PC-9 (cell line): ENCODE measurements at regions not wholly inside any gene's neighbourhood (a gene's known extent, or its start where the extent isn't known, plus 50 kb on each side); places are given as distances from the start of the nearest gene placed in this dataset.

Experiments used
- BruUV-seq: library from RNA; stranded (reverse); fragments of 400-500 nt; replicated peaks from 2 replicates; lab custom pipeline; 2021; lab: Mats Ljungman, UMichigan
- CTCF ChIA-PET: fragments of 300-600 bp; sonication (Branson Sonifier 250); formaldehyde crosslinking; loops from one replicate; lab custom pipeline; 2022; ENCODE audit warnings: antibody characterized with exemption; lab: Charles Lee
- POLR2A ChIA-PET: fragments of 300-600 bp; sonication (Branson Sonifier 250); formaldehyde crosslinking; loops from one replicate; lab custom pipeline; 2022; ENCODE audit warnings: antibody characterized with exemption; ENCODE audit not compliant: unreplicated experiment; lab: Charles Lee
- DNase-seq, 2 experiments: peaks; one replicate each; pipeline versions ENCODE4 v3.0.0 to v3.0.0-alpha.2; 2015 to 2022; ENCODE audit warnings: mixed read lengths in 1 of 2
- H2AFZ ChIP-seq: fragments of 200-600 bp; sonication (generic); 2 replicates; pipeline ENCODE4 v1.8.1; 2017; ENCODE audit warnings: antibody characterized with exemption
- H3F3A ChIP-seq: fragments of 200-600 bp; sonication (generic); 2 replicates; pipeline ENCODE4 v1.8.1; 2017; ENCODE audit warnings: antibody characterized with exemption, mild to moderate bottlenecking, low read depth; ENCODE audit not compliant: insufficient read depth
- H3K27ac ChIP-seq: fragments of 200-600 bp; sonication (generic); 2 replicates; pipeline ENCODE4 v1.6.1; 2016; ENCODE audit warnings: mixed run types
- H3K27me3 ChIP-seq: fragments of 200-600 bp; sonication (generic); 2 replicates; pipeline ENCODE4 v1.6.1; 2016; ENCODE audit warnings: low read depth, mixed run types; ENCODE audit not compliant: insufficient read depth
- H3K36me3 ChIP-seq: fragments of 200-600 bp; sonication (generic); 2 replicates; pipeline ENCODE4 v1.6.1; 2016; ENCODE audit warnings: low read depth, mixed run types
- H3K4me1 ChIP-seq: fragments of 200-600 bp; sonication (generic); replicated peaks from 2 replicates; pipeline ENCODE4 v1.6.1; 2016; ENCODE audit warnings: mixed run types; ENCODE audit not compliant: insufficient read depth
- H3K4me2 ChIP-seq: fragments of 200-600 bp; sonication (generic); 2 replicates; pipeline ENCODE4 v1.6.1; 2017; ENCODE audit warnings: mixed run types
- H3K4me3 ChIP-seq: fragments of 200-600 bp; sonication (generic); 2 replicates; pipeline ENCODE4 v1.6.1; 2016; ENCODE audit warnings: mixed run types
- H3K79me2 ChIP-seq: fragments of 200-600 bp; sonication (generic); 2 replicates; pipeline ENCODE4 v1.6.1; 2017; ENCODE audit warnings: low read depth, mixed run types
- H3K9me2 ChIP-seq: fragments of 200-600 bp; sonication (generic); 2 replicates; pipeline ENCODE4 v1.8.1; 2017; ENCODE audit warnings: mild to moderate bottlenecking; ENCODE audit not compliant: insufficient read depth
- H3K9me3 ChIP-seq: fragments of 200-600 bp; sonication (generic); 2 replicates; pipeline ENCODE4 v1.8.1; 2016; ENCODE audit warnings: low read depth; ENCODE audit not compliant: insufficient read depth
- H4K20me1 ChIP-seq: fragments of 200-600 bp; sonication (generic); 2 replicates; pipeline ENCODE4 v1.8.1; 2017; ENCODE audit not compliant: insufficient read depth
- EZH2 ChIP-seq: fragments of 200-600 bp; sonication (generic); IDR thresholded peaks from 2 replicates; pipeline ENCODE4 v1.8.0; 2017; ENCODE audit warnings: antibody characterized with exemption, low read depth
- intact Hi-C: fragments of 100-400 bp; cut with micrococcal nuclease; formaldehyde crosslinking; loops from one replicate; pipeline ENCODE4 v1.10.0; 2022; ENCODE audit not compliant: unreplicated experiment
- TF ChIP-seq, protein P1 (sequence below): fragments of 200-600 bp; sonication (generic); conservative IDR thresholded peaks from 2 replicates; pipeline ENCODE4 v1.6.1; 2017; ENCODE audit warnings: mixed run types, antibody characterized with exemption, mild to moderate bottlenecking, moderate library complexity

DNA sequence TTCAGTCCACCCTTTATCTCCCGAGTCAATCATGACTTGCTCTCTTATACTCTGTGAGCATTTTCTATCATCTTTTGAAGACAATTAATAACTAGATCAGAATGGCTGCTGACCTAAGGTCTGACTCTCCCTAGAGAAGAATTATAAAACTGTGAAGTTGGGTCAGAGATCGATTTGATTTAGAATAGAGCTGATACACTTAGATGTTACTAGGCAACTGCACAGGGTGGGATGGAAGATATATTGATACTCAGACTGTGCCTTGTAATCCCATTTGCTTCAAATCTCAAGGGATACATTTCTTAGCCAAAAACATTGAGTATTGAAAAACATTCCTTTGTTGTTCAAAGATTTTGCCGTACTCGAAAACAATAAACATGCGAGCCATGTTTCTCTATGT lies 106.0 kb upstream of the NMUR2 start:
- no peak for TF ChIP-seq EZH2
- TF ChIP-seq, protein P1, sequence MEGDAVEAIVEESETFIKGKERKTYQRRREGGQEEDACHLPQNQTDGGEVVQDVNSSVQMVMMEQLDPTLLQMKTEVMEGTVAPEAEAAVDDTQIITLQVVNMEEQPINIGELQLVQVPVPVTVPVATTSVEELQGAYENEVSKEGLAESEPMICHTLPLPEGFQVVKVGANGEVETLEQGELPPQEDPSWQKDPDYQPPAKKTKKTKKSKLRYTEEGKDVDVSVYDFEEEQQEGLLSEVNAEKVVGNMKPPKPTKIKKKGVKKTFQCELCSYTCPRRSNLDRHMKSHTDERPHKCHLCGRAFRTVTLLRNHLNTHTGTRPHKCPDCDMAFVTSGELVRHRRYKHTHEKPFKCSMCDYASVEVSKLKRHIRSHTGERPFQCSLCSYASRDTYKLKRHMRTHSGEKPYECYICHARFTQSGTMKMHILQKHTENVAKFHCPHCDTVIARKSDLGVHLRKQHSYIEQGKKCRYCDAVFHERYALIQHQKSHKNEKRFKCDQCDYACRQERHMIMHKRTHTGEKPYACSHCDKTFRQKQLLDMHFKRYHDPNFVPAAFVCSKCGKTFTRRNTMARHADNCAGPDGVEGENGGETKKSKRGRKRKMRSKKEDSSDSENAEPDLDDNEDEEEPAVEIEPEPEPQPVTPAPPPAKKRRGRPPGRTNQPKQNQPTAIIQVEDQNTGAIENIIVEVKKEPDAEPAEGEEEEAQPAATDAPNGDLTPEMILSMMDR: no peak
- Histone ChIP-seq H3K27ac (no peak overlapping the region), H3K9me2 (no peaks in the 10 kb centered on the region), H3K4me2 (no peak overlapping the region), H3K79me2 (no peaks in the 10 kb centered on the region), H3K36me3 (no peaks in the 10 kb centered on the region), H2AFZ (no peak overlapping the region), H3K4me1 (no peaks in the 10 kb centered on the region), H3K9me3 (no peaks in the 10 kb centered on the region), H3K27me3 (no peaks in the 10 kb centered on the region), H4K20me1 (no peaks in the 10 kb centered on the region), H3F3A (no peaks in the 10 kb centered on the region), H3K4me3 (no peak overlapping the region)
- ChIA-PET CTCF (no interaction called here), POLR2A (interaction anchor here (0.6 kb wide), 1 partner anchor 539 kb away, joined by 3 read pairs; no protein-coding TSS in a partner anchor)
- DNase-seq: no peak
- intact Hi-C loops: no loop called here
- BruUV-seq: no TSS peak

DNA sequence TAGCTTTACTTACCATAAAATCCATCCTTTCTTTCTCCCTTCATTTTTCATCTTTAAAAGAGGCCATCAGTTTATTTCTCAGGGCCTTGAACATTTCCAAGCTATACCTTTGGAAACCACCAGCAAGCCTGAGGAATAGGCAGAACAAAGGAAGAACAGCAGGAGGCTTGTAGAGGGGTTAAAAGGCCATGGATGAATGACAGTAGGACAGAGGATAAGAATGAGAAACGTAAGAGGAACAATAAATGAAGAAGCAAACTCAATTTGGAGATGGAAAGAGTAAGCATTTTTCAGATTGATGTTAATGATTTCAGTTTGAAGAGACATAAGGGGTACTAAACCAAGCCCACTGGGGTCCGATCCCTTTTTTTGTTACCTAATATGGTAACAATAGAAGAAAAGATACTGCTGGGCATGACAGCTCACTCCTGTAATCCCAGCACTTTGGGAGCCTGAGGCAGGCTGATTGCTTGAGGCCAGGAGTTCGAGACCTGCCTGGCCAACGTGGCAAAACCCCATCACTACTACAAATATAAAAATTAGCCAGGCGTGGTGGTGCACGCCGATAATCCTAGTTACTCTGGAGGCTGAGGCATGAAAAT lies 106.6 kb upstream of the NMUR2 start:
- Histone ChIP-seq H4K20me1 (no peaks in the 10 kb centered on the region), H3K4me2 (no peak overlapping the region), H3K79me2 (no peaks in the 10 kb centered on the region), H2AFZ (no peak overlapping the region), H3K9me3 (no peaks in the 10 kb centered on the region), H3K9me2 (no peaks in the 10 kb centered on the region), H3F3A (no peaks in the 10 kb centered on the region), H3K36me3 (no peaks in the 10 kb centered on the region), H3K4me1 (no peaks in the 10 kb centered on the region), H3K27me3 (no peaks in the 10 kb centered on the region), H3K4me3 (no peak overlapping the region), H3K27ac (no peak overlapping the region)
- BruUV-seq: no TSS peak
- ChIA-PET CTCF (no interaction called here), POLR2A (interaction anchor here (0.6 kb wide), 1 partner anchor 539 kb away, joined by 3 read pairs; no protein-coding TSS in a partner anchor)
- intact Hi-C loops: no loop called here
- DNase-seq: no peak
- no peak for TF ChIP-seq EZH2
- TF ChIP-seq, protein P1: no peak

DNA sequence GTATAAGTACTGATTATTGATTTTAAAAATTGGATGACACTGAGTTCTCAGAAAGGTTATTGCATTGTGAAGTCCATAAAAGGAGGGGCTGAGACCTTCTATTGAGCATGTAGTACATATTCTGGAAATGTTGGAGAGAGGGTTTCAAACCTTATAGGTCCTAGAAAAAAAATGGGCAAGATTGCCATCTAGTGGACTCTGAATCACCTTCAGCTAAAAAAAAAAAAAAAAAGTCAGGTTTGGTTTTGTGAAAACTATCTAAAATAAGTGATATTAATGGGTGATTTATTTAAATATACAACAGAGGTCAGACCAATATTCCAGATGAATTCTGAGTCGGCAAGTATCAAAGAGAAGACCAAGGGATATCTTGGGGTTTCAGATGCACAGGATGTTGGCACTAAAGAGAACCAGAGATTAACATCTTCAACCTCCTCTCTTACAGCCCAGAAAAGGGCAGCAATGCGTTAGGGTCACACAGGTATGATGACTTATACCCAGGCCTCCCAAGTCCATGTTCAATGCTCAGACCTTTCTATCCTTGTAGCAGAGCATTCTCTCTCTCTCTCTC lies 109.8 kb upstream of the NMUR2 start:
- no peak for DNase-seq
- H3K27me3 ChIP-seq: no peaks in the 10 kb centered on the region
- H3K27ac ChIP-seq: no peak overlapping the region
- H3K79me2 ChIP-seq: no peaks in the 10 kb centered on the region
- H3K9me2 ChIP-seq: no peaks in the 10 kb centered on the region
- H3K36me3 ChIP-seq: no peaks in the 10 kb centered on the region
- CTCF ChIA-PET: interaction anchor here (0.6 to 1.7 kb wide), 2 partner anchors 690 to 945 kb away, joined by 3 to 4 read pairs; no protein-coding TSS in a partner anchor
- H3K4me1 ChIP-seq: no peaks in the 10 kb centered on the region
- POLR2A ChIA-PET: no interaction called here
- no peaks in the 10 kb centered on the region for H3K9me3 ChIP-seq
- no peaks in the 10 kb centered on the region for H3F3A ChIP-seq
- no peak for TF ChIP-seq EZH2
- TF ChIP-seq, protein P1: peak; percentile 60
- intact Hi-C loops: no loop called here
- no peak overlapping the region for H3K4me2 ChIP-seq
- BruUV-seq: no TSS peak
- H4K20me1 ChIP-seq: no peaks in the 10 kb centered on the region
- no peak overlapping the region for H3K4me3 ChIP-seq
- H2AFZ ChIP-seq: no peak overlapping the region
